ENCODE measurements at regions not wholly inside any gene's neighbourhood (a gene's known extent, or its start where the extent isn't known, plus 50 kb on each side); places are given as distances from the start of the nearest gene placed in this dataset.

- no peak for TF ChIP-seq CTCF (IDR thresholded peaks at IDR 0.05)
- TF ChIP-seq POLR2AphosphoS5 (IDR thresholded peaks at IDR 0.05): no peak
- TF ChIP-seq POLR2A (IDR thresholded peaks at IDR 0.05; ENCODE audit: low read depth): no peak
Observed at GRCh38 chr13:111436446-111436845, 116.0 kb downstream of the TEX29 start.

Data from esophagus muscularis mucosa (tissue), 3 donors.